HUES48 (cell line): ENCODE measurements at regions not wholly inside any gene's neighbourhood (a gene's known extent, or its start where the extent isn't known, plus 50 kb on each side); places are given as distances from the start of the nearest gene placed in this dataset.

Source experiments
- H3K27ac ChIP-seq: one replicate; pipeline ENCODE4 v1.7.0; 2013; ENCODE audit warnings: low read depth, low read length, inconsistent platforms
- H3K27me3 ChIP-seq: 2 replicates; pipeline ENCODE4 v1.6.1; 2013; ENCODE audit warnings: mild to moderate bottlenecking, low read length; ENCODE audit not compliant: control insufficient read depth, insufficient read depth
- H3K36me3 ChIP-seq: 2 replicates; pipeline ENCODE4 v1.6.1; 2013; ENCODE audit warnings: low read length; ENCODE audit not compliant: control insufficient read depth, insufficient read depth
- H3K4me1 ChIP-seq: 2 replicates; pipeline ENCODE4 v1.6.1; 2013; ENCODE audit warnings: mild to moderate bottlenecking, low read length; ENCODE audit not compliant: control insufficient read depth, insufficient read depth
- H3K4me3 ChIP-seq: 2 replicates; pipeline ENCODE4 v1.5.1; 2013; ENCODE audit warnings: mild to moderate bottlenecking, low read depth, low read length
- H3K9ac ChIP-seq: 2 replicates; pipeline ENCODE4 v1.6.1; 2013; ENCODE audit warnings: mild to moderate bottlenecking, low read depth, low read length, moderate library complexity
- H3K9me3 ChIP-seq: 2 replicates; pipeline ENCODE4 v1.6.1; 2013; ENCODE audit warnings: low read length; ENCODE audit not compliant: control insufficient read depth, insufficient read depth

DNA sequence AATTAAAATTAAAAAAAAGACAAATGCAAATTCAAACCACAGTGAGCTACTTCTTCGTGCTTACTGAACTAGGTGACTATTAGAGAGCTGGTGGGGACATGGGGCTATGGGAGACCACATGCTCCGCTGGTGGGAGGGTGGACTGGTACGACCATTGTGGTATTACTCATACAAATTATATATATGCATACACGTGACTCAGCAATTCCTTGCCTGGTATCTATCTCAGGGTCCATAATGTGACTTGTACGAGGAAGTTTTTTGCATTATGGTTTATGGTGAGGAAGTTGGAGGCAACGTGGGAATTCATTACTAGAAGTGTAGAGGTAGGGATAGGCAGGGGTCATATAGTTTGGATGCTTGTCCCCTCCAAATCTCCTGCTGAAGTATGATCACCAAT is 1112.7 kb downstream of the TYW1 start:
- Histone ChIP-seq H3K27me3 (no peaks in the 10 kb centered on the region), H3K4me1 (no peaks in the 10 kb centered on the region), H3K9me3 (no peaks in the 10 kb centered on the region), H3K36me3 (no peaks in the 10 kb centered on the region), H3K4me3 (no peak overlapping the region), H3K9ac (no peak overlapping the region), H3K27ac (no peak overlapping the region)

DNA sequence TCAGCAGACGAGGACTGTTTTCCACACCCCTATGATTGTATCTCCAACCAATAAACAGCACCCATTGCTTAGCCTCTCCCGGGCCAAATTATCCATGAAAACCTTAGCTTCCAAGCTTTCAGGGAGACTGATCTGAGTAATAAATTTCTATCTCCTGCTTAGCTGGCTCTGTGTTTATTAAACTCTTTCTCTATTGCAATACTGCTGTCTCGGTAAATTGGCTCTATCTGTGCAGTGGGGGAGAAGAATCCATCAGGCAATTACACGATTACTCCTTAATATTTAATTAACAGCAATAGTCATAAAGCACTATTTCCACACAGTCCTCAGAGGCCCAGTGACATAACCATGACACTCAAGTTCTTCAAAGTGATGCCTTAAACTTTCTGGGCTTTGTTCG is 1122.8 kb downstream of the TYW1 start:
- Histone ChIP-seq H3K9me3 (peaks cover 7% of the 10 kb centered on the region), H3K36me3 (no peaks in the 10 kb centered on the region), H3K27ac (no peak overlapping the region), H3K9ac (no peak overlapping the region), H3K4me3 (no peak overlapping the region), H3K4me1 (no peaks in the 10 kb centered on the region), H3K27me3 (no peaks in the 10 kb centered on the region)

DNA sequence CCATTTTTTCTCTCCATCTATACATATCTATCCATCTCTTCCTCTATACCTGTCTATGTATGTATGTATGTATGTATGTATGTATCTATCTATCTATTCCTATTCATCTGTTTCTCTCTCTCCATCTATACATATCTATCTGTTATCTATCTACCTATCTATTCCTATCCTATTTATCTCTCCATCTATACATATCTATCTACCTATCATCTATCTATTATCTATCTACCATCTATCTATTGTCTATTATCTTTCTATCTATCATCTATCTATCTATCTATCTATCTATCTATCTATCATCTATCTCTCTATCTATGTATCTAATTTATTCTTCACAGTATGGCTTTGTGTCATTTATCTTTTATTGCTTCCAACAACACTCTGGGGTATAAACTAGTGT is 1124.4 kb downstream of the TYW1 start:
- no peak overlapping the region for H3K27ac ChIP-seq
- H3K36me3 ChIP-seq = no peaks in the 10 kb centered on the region
- no peak overlapping the region for H3K9ac ChIP-seq
- no peaks in the 10 kb centered on the region for H3K4me1 ChIP-seq
- H3K4me3 ChIP-seq = no peak overlapping the region
- H3K27me3 ChIP-seq = no peaks in the 10 kb centered on the region
- peaks cover 7% of the 10 kb centered on the region for H3K9me3 ChIP-seq

DNA sequence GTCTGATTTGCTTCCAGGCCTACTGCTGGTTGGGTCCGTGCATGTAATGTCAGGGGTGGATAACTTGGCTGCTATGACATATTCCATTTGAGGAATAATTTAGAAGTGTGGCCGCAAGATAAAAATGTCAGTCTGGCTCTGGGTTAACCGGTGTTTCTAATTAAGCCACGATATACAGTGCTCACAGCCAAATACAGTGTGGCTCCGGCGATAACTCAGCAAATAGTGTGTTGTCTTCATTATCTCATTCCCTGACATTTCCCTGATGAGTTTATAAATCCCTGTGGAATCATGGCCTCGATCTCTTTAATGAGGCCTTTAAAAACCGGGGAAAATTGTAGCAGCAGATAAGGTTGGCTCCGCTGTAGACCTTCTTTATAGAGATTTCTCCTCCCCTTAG is 1125.0 kb downstream of the TYW1 start:
- Histone ChIP-seq H3K4me1 (no peaks in the 10 kb centered on the region), H3K9ac (no peak overlapping the region), H3K36me3 (no peaks in the 10 kb centered on the region), H3K27ac (no peak overlapping the region), H3K27me3 (no peaks in the 10 kb centered on the region), H3K4me3 (no peak overlapping the region), H3K9me3 (peaks cover 7% of the 10 kb centered on the region)

DNA sequence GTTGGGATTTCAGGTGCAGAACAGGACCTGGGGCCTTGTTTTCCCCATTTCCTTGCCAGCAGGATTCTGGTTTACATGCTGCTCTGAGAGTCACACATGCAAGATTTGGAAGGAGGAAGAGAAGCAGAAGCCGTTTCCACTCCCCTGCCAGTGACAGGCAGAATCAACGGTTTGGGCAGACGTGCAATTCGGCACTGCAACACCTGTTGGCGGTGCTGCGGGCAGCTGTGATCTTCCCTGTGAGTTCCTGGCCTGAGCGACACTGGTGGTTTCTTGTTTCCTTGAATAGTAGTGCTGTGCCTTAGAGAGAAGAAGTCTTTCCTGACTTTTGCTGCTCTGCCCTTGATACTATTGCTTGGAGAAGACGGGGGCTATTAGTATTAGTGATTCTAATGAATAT is 1126.2 kb downstream of the TYW1 start:
- H3K4me3 ChIP-seq = no peak overlapping the region
- peaks cover 7% of the 10 kb centered on the region for H3K9me3 ChIP-seq
- H3K36me3 ChIP-seq = no peaks in the 10 kb centered on the region
- H3K4me1 ChIP-seq = no peaks in the 10 kb centered on the region
- H3K27me3 ChIP-seq = no peaks in the 10 kb centered on the region
- no peak overlapping the region for H3K9ac ChIP-seq
- H3K27ac ChIP-seq = no peak overlapping the region

DNA sequence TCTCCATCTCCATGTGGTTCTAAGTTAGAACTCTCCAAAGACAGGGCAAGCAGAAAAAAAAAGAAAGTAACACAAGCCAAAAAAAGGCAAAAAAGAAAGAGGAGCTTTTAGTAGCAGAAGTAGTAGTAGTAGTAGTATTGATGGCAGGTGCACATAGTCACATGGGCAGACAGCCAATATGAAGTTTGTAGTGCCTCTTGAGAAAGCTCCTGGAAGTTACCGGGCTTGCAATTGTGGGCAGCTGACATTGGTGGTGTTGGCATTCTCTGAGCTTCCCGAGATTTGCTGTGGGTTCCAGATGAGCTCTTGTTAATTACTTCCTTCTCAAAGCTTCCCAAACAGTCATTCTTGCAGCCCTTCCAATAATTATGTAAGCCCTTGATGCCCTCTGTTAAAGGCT is 1128.5 kb downstream of the TYW1 start:
- Histone ChIP-seq H3K27me3 (no peaks in the 10 kb centered on the region), H3K9me3 (no peaks in the 10 kb centered on the region), H3K9ac (no peak overlapping the region), H3K4me3 (no peak overlapping the region), H3K27ac (no peak overlapping the region), H3K4me1 (no peaks in the 10 kb centered on the region), H3K36me3 (no peaks in the 10 kb centered on the region)

DNA sequence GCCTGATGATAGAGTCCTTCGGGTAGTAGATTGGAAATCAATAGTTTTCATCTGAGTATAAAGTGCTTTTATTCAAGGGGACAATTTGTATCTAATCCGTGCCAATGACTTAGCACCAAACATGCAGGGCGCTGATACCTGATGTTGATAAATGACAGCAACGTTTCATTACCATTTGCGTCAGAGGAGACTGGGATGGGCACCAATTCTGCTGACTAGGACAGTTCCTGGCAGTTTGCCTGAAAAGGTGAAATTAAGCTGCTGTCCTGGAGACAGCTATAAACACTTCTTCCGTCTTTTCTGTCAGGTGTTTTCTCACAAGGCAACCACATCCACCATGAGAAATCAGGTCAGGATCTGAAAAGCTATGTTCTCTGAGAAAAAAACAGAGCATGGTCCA is 1136.4 kb downstream of the TYW1 start:
- H3K27me3 ChIP-seq = no peaks in the 10 kb centered on the region
- H3K4me3 ChIP-seq = no peak overlapping the region
- H3K27ac ChIP-seq = no peak overlapping the region
- H3K9me3 ChIP-seq = no peaks in the 10 kb centered on the region
- H3K9ac ChIP-seq = no peak overlapping the region
- no peaks in the 10 kb centered on the region for H3K36me3 ChIP-seq
- no peaks in the 10 kb centered on the region for H3K4me1 ChIP-seq

DNA sequence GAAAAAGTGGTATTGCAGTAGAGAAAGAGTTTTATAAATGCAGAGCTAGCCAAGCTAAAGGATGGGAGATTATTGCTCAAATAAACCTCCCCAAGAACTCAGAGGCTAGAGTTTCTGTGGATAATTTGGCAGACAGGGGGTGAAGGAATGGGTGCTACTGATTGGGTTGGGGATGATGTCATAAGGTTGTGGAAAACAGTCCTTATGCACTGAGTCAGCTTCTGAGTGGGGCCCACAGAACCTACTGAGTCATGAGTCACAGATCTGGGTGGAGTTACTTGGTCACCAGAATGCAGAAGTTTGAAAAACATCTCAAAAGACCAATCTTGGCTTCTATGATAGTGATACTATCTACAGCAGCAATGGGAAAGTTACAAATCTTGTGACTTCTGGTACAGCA is 1146.7 kb downstream of the TYW1 start:
- H3K27ac ChIP-seq = no peak overlapping the region
- no peak overlapping the region for H3K9ac ChIP-seq
- H3K4me3 ChIP-seq = no peak overlapping the region
- no peaks in the 10 kb centered on the region for H3K4me1 ChIP-seq
- H3K27me3 ChIP-seq = no peaks in the 10 kb centered on the region
- peaks cover 12% of the 10 kb centered on the region for H3K9me3 ChIP-seq
- no peaks in the 10 kb centered on the region for H3K36me3 ChIP-seq

DNA sequence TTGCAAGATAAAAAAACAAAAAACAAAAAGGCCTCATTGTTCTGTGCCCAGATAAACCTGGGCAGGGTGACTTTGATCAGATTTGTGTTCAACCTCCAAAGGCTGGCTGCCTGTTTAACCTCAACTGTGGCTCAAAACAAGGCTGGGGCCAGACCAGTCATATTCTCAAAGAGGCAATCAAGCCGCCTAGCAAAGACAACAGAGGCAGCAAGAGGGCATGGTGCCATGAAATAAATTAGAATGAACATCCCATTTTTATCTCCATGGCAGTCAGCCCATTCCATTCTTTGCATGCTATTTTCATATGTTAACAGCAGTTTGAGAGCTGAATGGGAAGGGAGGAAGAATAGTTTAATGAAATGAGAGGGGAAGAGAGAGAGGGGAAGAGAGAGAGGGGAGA is 1150.3 kb downstream of the TYW1 start:
- no peak overlapping the region for H3K27ac ChIP-seq
- H3K9me3 ChIP-seq = peaks cover 12% of the 10 kb centered on the region
- no peak overlapping the region for H3K9ac ChIP-seq
- H3K4me3 ChIP-seq = no peak overlapping the region
- no peaks in the 10 kb centered on the region for H3K4me1 ChIP-seq
- H3K36me3 ChIP-seq = no peaks in the 10 kb centered on the region
- no peaks in the 10 kb centered on the region for H3K27me3 ChIP-seq

DNA sequence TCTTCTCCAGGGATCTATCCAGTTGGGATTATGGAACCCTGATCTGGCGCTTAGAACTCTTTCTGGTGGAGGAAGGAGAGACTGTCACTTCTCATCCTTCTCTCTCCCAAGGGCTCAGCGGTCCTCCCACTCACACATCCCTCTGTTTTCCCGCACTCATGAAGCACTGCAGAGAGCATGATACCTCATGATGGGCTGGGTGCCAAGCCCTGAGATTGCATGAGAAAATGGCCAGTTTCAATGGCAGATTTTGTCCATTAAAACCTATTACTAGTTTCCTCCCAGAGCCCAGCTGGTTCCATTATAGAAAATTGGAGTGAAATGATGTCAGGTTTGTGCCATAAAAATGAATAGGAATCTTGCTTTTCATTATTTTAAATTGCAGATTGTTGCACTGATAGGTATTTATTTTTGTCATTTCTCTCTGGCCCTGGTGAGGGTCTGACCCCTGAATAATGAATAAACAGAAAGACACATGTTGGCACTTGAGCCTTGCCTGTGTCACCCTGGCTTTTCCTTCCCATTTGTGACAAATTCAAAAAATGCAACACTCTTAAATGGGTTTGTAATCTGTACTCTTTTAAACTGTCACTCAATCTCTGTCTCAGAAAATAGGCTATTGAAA is 1151.1 kb downstream of the TYW1 start:
- no peaks in the 10 kb centered on the region for H3K36me3 ChIP-seq
- H3K4me1 ChIP-seq = no peaks in the 10 kb centered on the region
- H3K9ac ChIP-seq = no peak overlapping the region
- H3K9me3 ChIP-seq = peaks cover 12% of the 10 kb centered on the region
- H3K4me3 ChIP-seq = no peak overlapping the region
- no peaks in the 10 kb centered on the region for H3K27me3 ChIP-seq
- H3K27ac ChIP-seq = no peak overlapping the region

DNA sequence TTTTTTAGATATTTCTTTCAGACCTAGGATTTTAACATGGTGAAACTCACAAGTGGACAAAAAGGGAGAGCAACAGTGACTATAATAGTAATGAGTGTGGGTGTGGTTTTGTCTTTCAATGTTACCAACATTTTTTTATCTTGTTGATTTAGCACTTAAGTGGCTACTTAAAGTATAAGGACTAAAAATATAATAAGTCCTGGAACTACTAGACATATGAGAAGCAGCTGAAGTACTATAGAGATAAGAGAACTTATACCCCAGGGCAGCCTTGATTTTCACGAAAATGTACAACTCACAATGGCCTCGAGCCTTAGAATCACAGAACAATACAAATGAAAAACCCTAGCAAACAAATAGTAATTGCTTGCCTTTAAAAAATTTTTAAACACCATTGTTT is 1151.8 kb downstream of the TYW1 start:
- Histone ChIP-seq H3K27ac (no peak overlapping the region), H3K27me3 (no peaks in the 10 kb centered on the region), H3K4me3 (no peak overlapping the region)

DNA sequence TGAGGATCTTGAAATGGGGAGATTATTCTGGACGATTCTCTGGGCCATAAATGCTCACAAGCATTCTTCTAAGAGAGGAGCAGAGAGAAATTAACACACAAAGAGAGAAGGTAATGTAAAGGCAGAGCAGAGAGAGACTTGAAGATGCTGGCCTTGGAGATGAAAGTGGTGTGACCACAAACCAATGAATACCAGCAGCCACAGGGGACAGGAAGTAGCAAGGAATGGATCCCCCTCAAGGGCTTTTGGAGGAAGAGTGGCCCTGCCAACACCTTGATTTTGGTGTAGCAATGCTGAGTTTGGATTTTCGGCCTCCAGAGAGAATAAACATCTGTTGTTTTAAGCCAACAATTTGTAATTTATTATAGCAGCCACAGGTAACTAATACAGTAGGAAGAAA is 1155.6 kb downstream of the TYW1 start:
- H3K36me3 ChIP-seq = no peaks in the 10 kb centered on the region
- H3K4me3 ChIP-seq = no peak overlapping the region
- no peak overlapping the region for H3K9ac ChIP-seq
- no peaks in the 10 kb centered on the region for H3K27me3 ChIP-seq
- no peak overlapping the region for H3K27ac ChIP-seq
- no peaks in the 10 kb centered on the region for H3K4me1 ChIP-seq
- H3K9me3 ChIP-seq = no peaks in the 10 kb centered on the region

More for the DNA sequence above, 1151.8 kb downstream of the TYW1 start:
- Histone ChIP-seq H3K36me3 (no peaks in the 10 kb centered on the region), H3K9me3 (peaks cover 9% of the 10 kb centered on the region), H3K9ac (no peak overlapping the region), H3K4me1 (no peaks in the 10 kb centered on the region)
